GM12892 (cell line): ENCODE measurements at regions not wholly inside any gene's neighbourhood (a gene's known extent, or its start where the extent isn't known, plus 50 kb on each side); places are given as distances from the start of the nearest gene placed in this dataset.

Source experiments
- POLR2A ChIP-seq: IDR thresholded peaks from 2 replicates; pipeline ENCODE4 v1.6.1; 2011; ENCODE audit warnings: low read depth, low read length, control low read depth
- POLR2AphosphoS5 ChIP-seq: IDR thresholded peaks from 2 replicates; pipeline ENCODE4 v1.6.1; 2011; ENCODE audit warnings: low read depth, low read length, control low read depth

DNA sequence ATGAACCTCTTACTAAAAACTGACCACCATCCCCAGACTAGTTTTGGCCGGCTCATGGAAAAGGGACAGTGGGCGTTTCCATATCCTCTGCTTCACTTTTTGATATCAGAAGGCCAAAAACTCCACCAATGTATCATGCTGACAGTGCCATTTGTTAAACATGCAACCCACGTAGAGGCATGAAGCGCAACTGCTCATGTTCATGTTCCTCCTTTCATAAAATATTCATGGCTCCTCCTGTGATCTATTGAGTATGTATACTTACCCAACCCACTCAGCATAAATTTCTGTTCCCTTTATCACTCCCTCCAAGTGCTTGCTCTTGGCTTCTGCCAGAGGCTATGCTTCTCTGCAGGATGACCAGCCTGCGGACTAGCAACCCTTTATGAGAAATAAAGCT is 58.7 kb upstream of the TGFBR2 start:
- TF ChIP-seq POLR2A (no peak), POLR2AphosphoS5 (no peak)
